ENCODE measurements at regions not wholly inside any gene's neighbourhood (a gene's known extent, or its start where the extent isn't known, plus 50 kb on each side); places are given as distances from the start of the nearest gene placed in this dataset.

- Histone ChIP-seq H4K20me1 (ENCODE audit: control insufficient read depth, insufficient read depth) (no peaks in the 10 kb centered on the region), H2AFZ (ENCODE audit: control insufficient read depth, low read depth, low read length) (no peak overlapping the region), H3K27me3 (replicated peaks in 1 of 2; ENCODE audit: control insufficient read depth in 2 of 2, insufficient read depth in 2 of 2, low read length in 1 of 2) (no peaks in the 10 kb centered on the region; a peak in 1 of 4 replicates), H3K9ac (ENCODE audit: control insufficient read depth, insufficient read depth, low read length) (no peak overlapping the region), H3K4me2 (ENCODE audit: control insufficient read depth, insufficient read depth) (no peak overlapping the region), H3K36me3 (ENCODE audit: control insufficient read depth in 2 of 2, insufficient read depth in 2 of 2, low read length in 1 of 2) (no peaks in the 10 kb centered on the region), H3K27ac (ENCODE audit: control insufficient read depth, insufficient read depth) (no peak overlapping the region), H3K4me1 (ENCODE audit: control insufficient read depth, insufficient read depth, low read length) (no peaks in the 10 kb centered on the region), H3K9me3 (replicated peaks; ENCODE audit: control insufficient read depth, insufficient read depth, low read length) (no peaks in the 10 kb centered on the region), H3K4me3 (no peak overlapping the region), H3K79me2 (ENCODE audit: control insufficient read depth, insufficient read depth, low read length) (no peaks in the 10 kb centered on the region)
- no peak for FAIRE-seq
- intact Hi-C loops (cut with micrococcal nuclease; ENCODE audit: unreplicated experiment) (no loop called here), in situ Hi-C loops (cut with MboI) (no loop called here)
- ChIA-PET RAD21 (ENCODE audit: unreplicated experiment) (no interaction called here), POLR2A (no interaction called here), CTCF (no interaction called here), SMC1A (ENCODE audit: uncharacterized antibody, unreplicated experiment) (interaction anchor here (0.7 to 1.1 kb wide), 2 partner anchors 8 to 210 kb away, joined by 3 read pairs; no protein-coding TSS in a partner anchor)
- no peak for DNase-seq (ENCODE audit: low read depth, low spot score)
- TF ChIP-seq BACH1 (IDR thresholded peaks at IDR 0.05; ENCODE audit: borderline replicate concordance) (no peak), PAX5 (IDR thresholded peaks at IDR 0.05; ENCODE audit: borderline replicate concordance, low read depth, low read length) (no peak), ZNF217 (IDR thresholded peaks at IDR 0.05) (no peak), ETV6 (conservative IDR thresholded peaks at IDR 0.05 in 1 of 2, IDR thresholded peaks at IDR 0.05 in 1 of 2; ENCODE audit: borderline replicate concordance in 1 of 2, low read depth in 1 of 2) (no peak), CHD4 (IDR thresholded peaks at IDR 0.05) (no peak), TCF12 (IDR thresholded peaks at IDR 0.05; ENCODE audit: low read depth, low read length) (no peak), RAD21 (IDR thresholded peaks at IDR 0.05; ENCODE audit: insufficient read depth, low read depth, low read length) (no peak), YY1 (IDR thresholded peaks at IDR 0.05; ENCODE audit: low read depth, low read length) (no peak), EGR1 (IDR thresholded peaks at IDR 0.05; ENCODE audit: borderline replicate concordance in 1 of 2, low read depth in 2 of 2, low read length in 2 of 2) (no peak), MTA2 (IDR thresholded peaks at IDR 0.05; ENCODE audit: low read depth) (no peak), ESRRA (IDR thresholded peaks at IDR 0.05; ENCODE audit: low read length) (no peak), SUPT20H (IDR thresholded peaks at IDR 0.05; ENCODE audit: borderline replicate concordance, control insufficient read depth, low read depth, low read length) (no peak), ZBTB11 (CRISPR knock-in tag; IDR thresholded peaks at IDR 0.05) (no peak), SPI1 (IDR thresholded peaks at IDR 0.05; ENCODE audit: borderline replicate concordance, insufficient read depth, low read depth, low read length) (no peak), RB1 (IDR thresholded peaks at IDR 0.05; ENCODE audit: borderline replicate concordance) (no peak), SUZ12 (IDR thresholded peaks at IDR 0.05; ENCODE audit: unreplicated experiment) (no peak)
- WGBS (ENCODE audit: insufficient coverage, insufficient replicate concordance, low lambda C conversion rate, missing lambda C conversion rate): 1% methylated on average over 4 of the region's 4 CpGs
- BruUV-seq (replicated peaks): no TSS peak
- ATAC-seq: no peak
Measured at GRCh38 chr15:60093273-60094067, 89.4 kb downstream of the FOXB1 start.

Measured in GM12878 (cell line).